NCI-H187 (cell line): ENCODE measurements at regions not wholly inside any gene's neighbourhood (a gene's known extent, or its start where the extent isn't known, plus 50 kb on each side); places are given as distances from the start of the nearest gene placed in this dataset.
"Not testable (repeated sequence)": the region's sequence is repeated elsewhere in the genome, so short reads cannot be mapped to it uniquely, and the experiment has no call there.

Experiments
- DNase-seq, 2 experiments: peaks; one replicate each; lab custom pipeline; 2025; lab: John Stamatoyannopoulos, UW

- DNase-seq: no peak
Observed at GRCh38 chr20:36082315-36082915, 72.1 kb upstream of the EPB41L1 start.

- not testable (repeated sequence) for DNase-seq
Observed at GRCh38 chr20:36083200-36083599, 71.3 kb upstream of the EPB41L1 start.

GRCh38 chr20:36084356-36084755, 70.2 kb upstream of the EPB41L1 start:
- DNase-seq: no peak

- DNase-seq: no peak
Observed at GRCh38 chr20:36084897-36085613, 69.5 kb upstream of the EPB41L1 start.

- DNase-seq: no peak
Observed at GRCh38 chr20:36085686-36086267, 68.8 kb upstream of the EPB41L1 start.

GRCh38 chr20:36086767-36087166, 67.8 kb upstream of the EPB41L1 start:
- no peak for DNase-seq

GRCh38 chr20:36090223-36090622, 64.3 kb upstream of the EPB41L1 start:
- DNase-seq: no peak

- no peak for DNase-seq
Observed at GRCh38 chr20:36091561-36092397, 62.8 kb upstream of the EPB41L1 start.

- DNase-seq: no peak
Observed at GRCh38 chr20:36092398-36093024, 62.0 kb upstream of the EPB41L1 start.

GRCh38 chr20:36093025-36093803, 61.3 kb upstream of the EPB41L1 start:
- peak in 1 of 2 experiments; percentile 5 for DNase-seq

GRCh38 chr20:36093804-36094145, 60.8 kb upstream of the EPB41L1 start:
- no peak for DNase-seq

- DNase-seq: no peak
Observed at GRCh38 chr20:36094497-36094896, 60.0 kb upstream of the EPB41L1 start.

GRCh38 chr20:36096435-36096834, 58.1 kb upstream of the EPB41L1 start:
- DNase-seq: no peak

- DNase-seq: no peak
Observed at GRCh38 chr20:36097337-36098151, 57.0 kb upstream of the EPB41L1 start.

GRCh38 chr20:36098364-36098763, 56.2 kb upstream of the EPB41L1 start:
- no peak for DNase-seq

GRCh38 chr20:36099106-36099505, 55.4 kb upstream of the EPB41L1 start:
- no peak for DNase-seq

GRCh38 chr20:36101192-36101591, 53.3 kb upstream of the EPB41L1 start:
- DNase-seq: peak in 1 of 2 experiments; percentile 12

GRCh38 chr20:36102306-36102705, 52.2 kb upstream of the EPB41L1 start:
- no peak for DNase-seq

GRCh38 chr20:36102809-36103596, 51.5 kb upstream of the EPB41L1 start:
- DNase-seq: no peak

GRCh38 chr20:36104244-36104643, 50.3 kb upstream of the EPB41L1 start:
- no peak for DNase-seq
